ENCODE measurements at regions not wholly inside any gene's neighbourhood (a gene's known extent, or its start where the extent isn't known, plus 50 kb on each side); places are given as distances from the start of the nearest gene placed in this dataset.

DNA sequence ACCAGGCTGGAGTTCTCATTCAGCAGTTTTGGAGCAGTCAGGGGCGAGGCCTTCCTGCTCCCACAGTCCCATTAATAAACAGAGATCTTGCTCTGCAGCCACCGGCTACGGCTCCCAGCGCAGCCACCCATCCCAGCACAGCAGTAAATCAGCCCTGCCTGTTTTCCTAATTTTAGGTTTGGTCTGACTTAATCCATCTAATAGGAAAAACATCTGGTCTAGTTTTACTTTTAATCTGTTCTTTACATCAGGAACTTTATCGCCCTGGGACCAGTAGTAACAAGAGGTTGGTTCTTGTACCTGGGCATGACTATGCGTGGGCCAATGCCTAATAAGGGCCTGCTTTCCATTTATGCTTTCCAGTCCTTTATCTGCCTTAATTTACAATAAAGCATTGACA is 264.0 kb upstream of the DPH6 start:
- H3K4me3 ChIP-seq (ENCODE audit: low read depth, poor library complexity, severe bottlenecking) = no peak overlapping the region
- 56 to 63% methylated on average over 6 of the region's 6 CpGs for WGBS, 2 donors
- no peak for DNase-seq (ENCODE audit: low spot score in 2 of 2)
- no peak for TF ChIP-seq POLR2A (IDR thresholded peaks at IDR 0.05)
- TF ChIP-seq, protein P1, sequence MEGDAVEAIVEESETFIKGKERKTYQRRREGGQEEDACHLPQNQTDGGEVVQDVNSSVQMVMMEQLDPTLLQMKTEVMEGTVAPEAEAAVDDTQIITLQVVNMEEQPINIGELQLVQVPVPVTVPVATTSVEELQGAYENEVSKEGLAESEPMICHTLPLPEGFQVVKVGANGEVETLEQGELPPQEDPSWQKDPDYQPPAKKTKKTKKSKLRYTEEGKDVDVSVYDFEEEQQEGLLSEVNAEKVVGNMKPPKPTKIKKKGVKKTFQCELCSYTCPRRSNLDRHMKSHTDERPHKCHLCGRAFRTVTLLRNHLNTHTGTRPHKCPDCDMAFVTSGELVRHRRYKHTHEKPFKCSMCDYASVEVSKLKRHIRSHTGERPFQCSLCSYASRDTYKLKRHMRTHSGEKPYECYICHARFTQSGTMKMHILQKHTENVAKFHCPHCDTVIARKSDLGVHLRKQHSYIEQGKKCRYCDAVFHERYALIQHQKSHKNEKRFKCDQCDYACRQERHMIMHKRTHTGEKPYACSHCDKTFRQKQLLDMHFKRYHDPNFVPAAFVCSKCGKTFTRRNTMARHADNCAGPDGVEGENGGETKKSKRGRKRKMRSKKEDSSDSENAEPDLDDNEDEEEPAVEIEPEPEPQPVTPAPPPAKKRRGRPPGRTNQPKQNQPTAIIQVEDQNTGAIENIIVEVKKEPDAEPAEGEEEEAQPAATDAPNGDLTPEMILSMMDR (IDR thresholded peaks at IDR 0.05) = no peak
- intact Hi-C loops (cut with DNase I; ENCODE audit: low total_unique reads) = no loop called here

DNA sequence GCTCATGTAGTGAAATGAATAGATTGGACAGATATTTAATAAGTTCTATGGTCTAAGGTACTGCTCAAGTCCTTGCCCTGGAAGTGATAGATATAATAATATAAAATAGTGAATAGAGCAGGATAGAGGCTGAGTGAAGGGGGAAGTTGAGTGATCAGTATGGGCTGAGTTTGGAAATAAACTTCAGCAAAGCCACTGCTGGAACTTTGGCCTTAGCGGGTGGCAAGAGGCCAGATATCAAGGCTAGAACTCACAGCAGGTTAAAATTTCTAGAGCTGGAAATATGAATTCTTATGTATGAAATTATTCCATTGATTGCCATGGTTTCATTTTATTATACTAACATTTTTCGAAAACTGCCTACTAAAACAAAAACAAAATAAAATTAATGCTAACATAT is 267.6 kb upstream of the DPH6 start:
- no peak for TF ChIP-seq POLR2A (IDR thresholded peaks at IDR 0.05)
- TF ChIP-seq, protein P1 (IDR thresholded peaks at IDR 0.05) = no peak
- no peak overlapping the region for H3K4me3 ChIP-seq (ENCODE audit: low read depth, poor library complexity, severe bottlenecking)
- DNase-seq (ENCODE audit: low spot score in 2 of 2) = no peak
- intact Hi-C loops (cut with DNase I; ENCODE audit: low total_unique reads) = no loop called here
- 92 to 94% methylated on average over 2 of the region's 2 CpGs for WGBS, 2 donors

DNA sequence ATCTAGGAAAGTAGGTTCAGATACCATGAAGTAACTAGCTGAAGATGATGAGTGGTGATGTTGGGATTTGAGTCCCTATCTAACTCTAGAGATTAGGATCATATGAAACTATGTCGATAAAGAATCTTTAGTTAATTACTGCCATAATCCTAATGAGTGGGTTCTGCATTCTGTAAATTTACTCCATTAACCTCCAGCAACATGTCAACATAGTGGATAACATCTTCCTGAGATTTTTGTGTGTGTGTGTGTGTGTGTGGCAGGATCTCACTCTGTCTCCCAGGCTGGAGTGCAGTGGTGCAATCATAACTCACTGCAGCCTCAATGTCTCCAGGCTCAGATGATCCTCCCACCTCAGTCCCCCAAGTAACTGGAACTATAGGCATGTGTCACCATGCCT is 272.9 kb upstream of the DPH6 start:
- intact Hi-C loops (cut with DNase I; ENCODE audit: low total_unique reads) = no loop called here
- 83 to 94% methylated on average over 1 of the region's 1 CpG for WGBS, 2 donors
- no peak for DNase-seq (ENCODE audit: low spot score in 2 of 2)
- H3K4me3 ChIP-seq (ENCODE audit: low read depth, poor library complexity, severe bottlenecking) = no peak overlapping the region
- TF ChIP-seq POLR2A (IDR thresholded peaks at IDR 0.05) = no peak
- TF ChIP-seq, protein P1 (IDR thresholded peaks at IDR 0.05) = no peak

DNA sequence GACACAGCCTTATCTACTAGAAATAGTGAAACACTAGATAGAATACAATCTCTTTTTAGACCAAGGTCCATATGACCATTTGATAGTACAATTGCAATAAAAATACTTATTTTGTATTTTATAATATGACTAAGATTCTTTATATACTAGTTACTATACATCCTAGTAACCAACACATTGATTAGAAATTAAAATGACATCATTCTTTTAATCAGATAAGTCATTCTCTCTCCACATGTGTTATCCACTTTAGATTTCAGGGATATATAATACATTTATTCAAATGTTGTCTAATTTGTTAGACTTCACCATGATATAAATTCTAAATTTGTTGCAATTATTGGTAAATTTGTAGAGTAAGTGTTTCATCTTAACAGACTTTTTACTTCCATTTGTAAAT is 276.2 kb upstream of the DPH6 start:
- no peak for DNase-seq (ENCODE audit: low spot score in 2 of 2)
- H3K4me3 ChIP-seq (ENCODE audit: low read depth, poor library complexity, severe bottlenecking) = no peak overlapping the region
- intact Hi-C loops (cut with DNase I; ENCODE audit: low total_unique reads) = no loop called here
- no peak for TF ChIP-seq POLR2A (IDR thresholded peaks at IDR 0.05)
- TF ChIP-seq, protein P1 (IDR thresholded peaks at IDR 0.05) = no peak

DNA sequence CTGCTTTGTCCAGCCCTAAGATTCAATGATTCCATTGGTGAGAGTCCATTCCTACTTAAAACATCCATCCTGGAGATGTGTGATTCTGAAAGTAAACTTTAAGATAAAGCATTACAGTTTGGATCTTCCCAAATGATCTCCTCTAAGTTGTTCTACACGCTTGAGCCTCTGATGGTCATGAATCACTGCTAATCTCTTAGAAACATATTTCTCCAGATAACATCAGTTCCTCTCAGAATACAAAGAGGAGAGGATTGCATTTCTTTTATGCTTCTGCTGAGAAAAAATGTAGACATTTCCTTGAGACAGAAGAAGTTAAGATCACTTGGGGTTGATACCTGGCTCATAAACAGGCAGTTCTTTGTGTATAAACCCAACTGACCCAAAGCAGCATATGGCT is 281.2 kb upstream of the DPH6 start:
- no peak for DNase-seq (ENCODE audit: low spot score in 2 of 2)
- intact Hi-C loops (cut with DNase I; ENCODE audit: low total_unique reads) = no loop called here
- H3K4me3 ChIP-seq (ENCODE audit: low read depth, poor library complexity, severe bottlenecking) = no peak overlapping the region
- 32 to 33% methylated on average over 1 of the region's 1 CpG for WGBS, 2 donors
- TF ChIP-seq POLR2A (IDR thresholded peaks at IDR 0.05) = no peak
- TF ChIP-seq, protein P1 (IDR thresholded peaks at IDR 0.05) = no peak

DNA sequence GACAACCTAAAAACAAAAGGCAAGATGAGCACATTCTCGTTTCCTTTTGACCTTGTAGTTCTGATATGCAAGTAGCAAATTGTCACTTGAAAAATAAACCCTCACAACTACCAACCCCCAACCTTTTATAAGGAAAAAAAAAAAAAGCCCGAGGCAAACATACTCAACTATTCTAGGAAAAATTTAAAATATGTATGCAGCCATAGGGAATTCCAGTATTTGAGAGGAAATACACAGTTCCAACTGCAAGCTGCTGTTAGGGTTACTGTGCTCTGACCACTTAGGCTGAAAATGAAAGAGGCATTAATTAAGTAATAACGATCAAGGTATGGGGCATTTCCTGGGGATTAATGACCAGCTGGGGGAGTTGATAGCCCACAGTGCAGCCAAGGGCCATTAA is 281.9 kb upstream of the DPH6 start:
- H3K4me3 ChIP-seq (ENCODE audit: low read depth, poor library complexity, severe bottlenecking) = no peak overlapping the region
- intact Hi-C loops (cut with DNase I; ENCODE audit: low total_unique reads) = no loop called here
- WGBS, 2 donors = 24 to 25% methylated on average over 3 of the region's 3 CpGs
- TF ChIP-seq POLR2A (IDR thresholded peaks at IDR 0.05) = no peak
- TF ChIP-seq, protein P1 (IDR thresholded peaks at IDR 0.05) = no peak
- DNase-seq (ENCODE audit: low spot score in 2 of 2) = no peak

Measured in lower leg skin (tissue), 4 donors.